Endodermal cell (in vitro differentiated cells): ENCODE measurements at regions not wholly inside any gene's neighbourhood (a gene's known extent, or its start where the extent isn't known, plus 50 kb on each side); places are given as distances from the start of the nearest gene placed in this dataset.

Experiments
- DNase-seq: peaks from one replicate; pipeline ENCODE4 v3.0.0-alpha.2; 2017
- H3K27ac ChIP-seq: 2 replicates; pipeline ENCODE4 v1.5.1; 2013; ENCODE audit warnings: mild to moderate bottlenecking, low read depth, low read length, moderate library complexity
- H3K27me3 ChIP-seq: 2 replicates; pipeline ENCODE4 v1.6.1; 2013; ENCODE audit warnings: mild to moderate bottlenecking, low read length, moderate library complexity; ENCODE audit not compliant: insufficient read depth, control insufficient read depth, poor library complexity, severe bottlenecking
- H3K36me3 ChIP-seq: 2 replicates; pipeline ENCODE4 v1.7.0; 2013; ENCODE audit warnings: mild to moderate bottlenecking, low read length, moderate library complexity; ENCODE audit not compliant: control insufficient read depth, insufficient read depth
- H3K4me1 ChIP-seq: one replicate; pipeline ENCODE4 v1.7.0; 2013; ENCODE audit warnings: low read length; ENCODE audit not compliant: control insufficient read depth, insufficient read depth
- H3K4me3 ChIP-seq: 2 replicates; pipeline ENCODE4 v1.5.1; 2013; ENCODE audit warnings: mild to moderate bottlenecking, low read length, moderate library complexity
- H3K9ac ChIP-seq: 2 replicates; pipeline ENCODE4 v1.6.1; 2013; ENCODE audit warnings: mild to moderate bottlenecking, low read length, moderate library complexity; ENCODE audit not compliant: poor library complexity, severe bottlenecking; ENCODE audit errors: extremely low read depth
- H3K9me3 ChIP-seq: 2 replicates; pipeline ENCODE4 v1.6.1; 2013; ENCODE audit warnings: mild to moderate bottlenecking, low read length, moderate library complexity; ENCODE audit not compliant: control insufficient read depth
- H3K27ac Mint-ChIP-seq: 2 replicates; pipeline ENCODE4 v1.8.0; 2020; ENCODE audit warnings: mixed read lengths
- H3K27me3 Mint-ChIP-seq: 2 replicates; pipeline ENCODE4 v1.8.0; 2021; ENCODE audit warnings: mild to moderate bottlenecking, mixed read lengths; ENCODE audit not compliant: insufficient read depth
- H3K36me3 Mint-ChIP-seq: 2 replicates; pipeline ENCODE4 v1.8.0; 2020; ENCODE audit warnings: low read depth, mixed read lengths
- H3K4me1 Mint-ChIP-seq: 2 replicates; pipeline ENCODE4 v1.8.0; 2020; ENCODE audit warnings: mixed read lengths
- H3K4me3 Mint-ChIP-seq: 2 replicates; pipeline ENCODE4 v1.8.0; 2020; ENCODE audit warnings: mild to moderate bottlenecking, moderate library complexity, mixed read lengths
- H3K9me3 Mint-ChIP-seq: 2 replicates; pipeline ENCODE4 v1.8.0; 2020; ENCODE audit warnings: mild to moderate bottlenecking, mixed read lengths
- CTCF ChIP-seq: fragments of 200-600 bp; sonication (generic); conservative IDR thresholded peaks from 2 replicates; pipeline ENCODE4 v1.5.0; 2021; ENCODE audit warnings: antibody characterized with exemption, mild to moderate bottlenecking
- WGBS, 2 experiments: methylation state at CpG; one replicate each; pipeline versions ENCODE4 v1.1.5 to v1.1.7; 2013; ENCODE audit warnings: missing lambda C conversion rate in 2 of 2, mixed read lengths in 1 of 2; ENCODE audit not compliant: insufficient coverage in 1 of 2, insufficient read length in 1 of 2; 5-methylcytosine and 5-hydroxymethylcytosine counted together

GRCh38 chr1:101309334-101310311, 72.8 kb downstream of the S1PR1 start:
- peak; percentile 86 for DNase-seq
- H3K27ac ChIP-seq, result peak overlapping the region; percentile 97
- no peaks in the 10 kb centered on the region for H3K9me3 ChIP-seq
- Mint-ChIP-seq H3K36me3 (no peaks in the 10 kb centered on the region), H3K27me3 (peaks cover 92% of the 10 kb centered on the region), H3K4me3 (peak overlapping the region; percentile 56), H3K27ac (no peak overlapping the region), H3K4me1 (peaks cover 18% of the 10 kb centered on the region), H3K9me3 (no peaks in the 10 kb centered on the region)
- no peaks in the 10 kb centered on the region for H3K36me3 ChIP-seq
- H3K4me1 ChIP-seq, result no peaks in the 10 kb centered on the region
- peaks cover 80% of the 10 kb centered on the region for H3K27me3 ChIP-seq
- peak; percentile 90 for TF ChIP-seq CTCF
- H3K9ac ChIP-seq, result no peak overlapping the region
- 1 to 2% methylated on average over 22 to 37 of the region's 37 CpGs for WGBS, 2 experiments
- peak overlapping the region; percentile 80 for H3K4me3 ChIP-seq

- TF ChIP-seq CTCF, result no peak
- Histone ChIP-seq H3K9ac (no peak overlapping the region), H3K4me3 (no peak overlapping the region), H3K36me3 (no peaks in the 10 kb centered on the region), H3K4me1 (no peaks in the 10 kb centered on the region), H3K27me3 (peaks cover 88% of the 10 kb centered on the region), H3K9me3 (no peaks in the 10 kb centered on the region), H3K27ac (no peak overlapping the region)
- DNase-seq, result no peak
- Mint-ChIP-seq H3K9me3 (no peaks in the 10 kb centered on the region), H3K27me3 (peaks cover 93% of the 10 kb centered on the region), H3K4me3 (no peak overlapping the region), H3K4me1 (peaks cover 21% of the 10 kb centered on the region), H3K36me3 (no peaks in the 10 kb centered on the region), H3K27ac (no peak overlapping the region)
- WGBS, 2 experiments, result 45 to 72% methylated on average over 2 of the region's 2 CpGs
These were observed 73.7 kb downstream of the S1PR1 start for GRCh38 chr1:101310506-101310905.

- Mint-ChIP-seq H3K4me3 (no peak overlapping the region), H3K36me3 (no peaks in the 10 kb centered on the region), H3K27me3 (peaks cover 89% of the 10 kb centered on the region), H3K27ac (no peak overlapping the region), H3K4me1 (peaks cover 21% of the 10 kb centered on the region), H3K9me3 (no peaks in the 10 kb centered on the region)
- 91 to 97% methylated on average over 2 to 4 of the region's 4 CpGs for WGBS, 2 experiments
- Histone ChIP-seq H3K9me3 (no peaks in the 10 kb centered on the region), H3K27me3 (peaks cover 88% of the 10 kb centered on the region), H3K36me3 (no peaks in the 10 kb centered on the region), H3K4me1 (no peaks in the 10 kb centered on the region), H3K4me3 (no peak overlapping the region), H3K9ac (no peak overlapping the region), H3K27ac (no peak overlapping the region)
- TF ChIP-seq CTCF, result no peak
- DNase-seq, result no peak
These were observed 74.5 kb downstream of the S1PR1 start for GRCh38 chr1:101311146-101311920.
